ENCODE measurements at regions not wholly inside any gene's neighbourhood (a gene's known extent, or its start where the extent isn't known, plus 50 kb on each side); places are given as distances from the start of the nearest gene placed in this dataset.

DNA sequence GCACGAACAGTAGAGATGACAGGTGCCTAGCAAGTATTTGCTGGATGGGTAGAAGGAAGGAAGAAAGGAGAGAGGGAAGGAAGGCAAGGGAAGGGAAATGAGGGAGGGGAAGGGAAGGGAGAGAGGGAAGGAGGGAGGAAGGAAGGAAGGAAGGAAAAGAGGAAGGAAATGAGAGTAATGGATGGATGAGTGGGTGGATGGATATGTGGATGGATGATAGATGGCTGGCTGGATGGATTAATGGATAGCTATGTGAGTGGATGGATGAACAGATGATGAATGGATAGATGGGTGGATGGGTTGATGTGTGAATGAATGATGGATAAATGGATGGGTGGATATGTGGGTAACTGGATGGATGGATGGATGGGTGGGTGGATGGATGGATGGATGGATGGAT, 125.9 kb upstream of the FGF3 start:
- TF ChIP-seq EZH2 (IDR thresholded peaks at IDR 0.05; ENCODE audit: low read depth, low read length, severe bottlenecking): no peak
- TF ChIP-seq ASH2L (IDR thresholded peaks at IDR 0.05; ENCODE audit: low read length): no peak
- TF ChIP-seq, protein P1, sequence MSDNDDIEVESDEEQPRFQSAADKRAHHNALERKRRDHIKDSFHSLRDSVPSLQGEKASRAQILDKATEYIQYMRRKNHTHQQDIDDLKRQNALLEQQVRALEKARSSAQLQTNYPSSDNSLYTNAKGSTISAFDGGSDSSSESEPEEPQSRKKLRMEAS (IDR thresholded peaks at IDR 0.05): no peak
- no peak for TF ChIP-seq NRF1 (IDR thresholded peaks at IDR 0.05; ENCODE audit: low read depth, low read length)
- TF ChIP-seq, protein P2, sequence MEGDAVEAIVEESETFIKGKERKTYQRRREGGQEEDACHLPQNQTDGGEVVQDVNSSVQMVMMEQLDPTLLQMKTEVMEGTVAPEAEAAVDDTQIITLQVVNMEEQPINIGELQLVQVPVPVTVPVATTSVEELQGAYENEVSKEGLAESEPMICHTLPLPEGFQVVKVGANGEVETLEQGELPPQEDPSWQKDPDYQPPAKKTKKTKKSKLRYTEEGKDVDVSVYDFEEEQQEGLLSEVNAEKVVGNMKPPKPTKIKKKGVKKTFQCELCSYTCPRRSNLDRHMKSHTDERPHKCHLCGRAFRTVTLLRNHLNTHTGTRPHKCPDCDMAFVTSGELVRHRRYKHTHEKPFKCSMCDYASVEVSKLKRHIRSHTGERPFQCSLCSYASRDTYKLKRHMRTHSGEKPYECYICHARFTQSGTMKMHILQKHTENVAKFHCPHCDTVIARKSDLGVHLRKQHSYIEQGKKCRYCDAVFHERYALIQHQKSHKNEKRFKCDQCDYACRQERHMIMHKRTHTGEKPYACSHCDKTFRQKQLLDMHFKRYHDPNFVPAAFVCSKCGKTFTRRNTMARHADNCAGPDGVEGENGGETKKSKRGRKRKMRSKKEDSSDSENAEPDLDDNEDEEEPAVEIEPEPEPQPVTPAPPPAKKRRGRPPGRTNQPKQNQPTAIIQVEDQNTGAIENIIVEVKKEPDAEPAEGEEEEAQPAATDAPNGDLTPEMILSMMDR (IDR thresholded peaks at IDR 0.05; ENCODE audit: control extremely low read depth in 1 of 3, insufficient read depth in 1 of 3, low read depth in 1 of 3, low read length in 3 of 3): no peak
- TF ChIP-seq KDM1A (IDR thresholded peaks at IDR 0.05; ENCODE audit: borderline replicate concordance, low read length): no peak
- TF ChIP-seq ZNF274 (IDR thresholded peaks at IDR 0.05; ENCODE audit: borderline replicate concordance, extremely low read depth, low read length): no peak
- no peak for TF ChIP-seq BACH1 (IDR thresholded peaks at IDR 0.05; ENCODE audit: low read length)
